Upper lobe of left lung (tissue), 4 donors: ENCODE measurements at regions not wholly inside any gene's neighbourhood (a gene's known extent, or its start where the extent isn't known, plus 50 kb on each side); places are given as distances from the start of the nearest gene placed in this dataset.

Experiments
- EP300 ChIP-seq, 4 donors: sonication (generic); formaldehyde crosslinking; IDR thresholded peaks; one replicate each; pipeline ENCODE4 v1.5.1; 2017; ENCODE audit warnings: antibody characterized with exemption in 4 of 4, control low read depth in 2 of 4
- POLR2A ChIP-seq, 4 donors: fragments of 450-650 bp; IDR thresholded peaks; one replicate each; pipeline ENCODE4 v1.5.1; 2016 to 2017; ENCODE audit warnings: antibody characterized with exemption in 4 of 4, mild to moderate bottlenecking in 2 of 4
- TF ChIP-seq, protein P1 (sequence below), 6 experiments: fragments of 450-650 bp in 4 of 6; fragments of 200-600 bp in 2 of 6; sonication (generic) in 2 of 6; IDR thresholded peaks; one replicate each; pipeline ENCODE4 v1.5.1; 2016 to 2019; ENCODE audit warnings: antibody characterized with exemption in 6 of 6

DNA sequence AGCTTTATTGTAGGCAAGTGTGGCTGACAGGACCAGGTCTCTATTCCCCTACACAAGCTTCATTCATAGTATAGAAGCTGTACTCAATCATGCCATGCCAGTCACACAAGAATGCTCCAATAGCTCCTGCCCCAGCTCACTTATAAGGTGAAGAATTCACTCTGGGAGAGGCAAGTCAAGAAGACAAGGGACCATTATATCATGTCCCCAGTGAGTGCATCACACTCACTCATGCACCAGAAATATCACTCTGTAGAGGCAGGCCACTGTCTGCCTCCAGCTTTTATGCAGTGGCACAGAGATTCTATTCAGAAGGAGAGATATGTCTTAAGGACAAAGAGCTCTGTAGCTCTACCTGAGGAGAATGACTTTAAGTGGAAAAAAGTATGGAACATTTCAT, 263.2 kb downstream of the GJA1 start:
- no peak for TF ChIP-seq POLR2A (IDR thresholded peaks at IDR 0.05)
- no peak for TF ChIP-seq EP300 (IDR thresholded peaks at IDR 0.05)
- TF ChIP-seq, protein P1, sequence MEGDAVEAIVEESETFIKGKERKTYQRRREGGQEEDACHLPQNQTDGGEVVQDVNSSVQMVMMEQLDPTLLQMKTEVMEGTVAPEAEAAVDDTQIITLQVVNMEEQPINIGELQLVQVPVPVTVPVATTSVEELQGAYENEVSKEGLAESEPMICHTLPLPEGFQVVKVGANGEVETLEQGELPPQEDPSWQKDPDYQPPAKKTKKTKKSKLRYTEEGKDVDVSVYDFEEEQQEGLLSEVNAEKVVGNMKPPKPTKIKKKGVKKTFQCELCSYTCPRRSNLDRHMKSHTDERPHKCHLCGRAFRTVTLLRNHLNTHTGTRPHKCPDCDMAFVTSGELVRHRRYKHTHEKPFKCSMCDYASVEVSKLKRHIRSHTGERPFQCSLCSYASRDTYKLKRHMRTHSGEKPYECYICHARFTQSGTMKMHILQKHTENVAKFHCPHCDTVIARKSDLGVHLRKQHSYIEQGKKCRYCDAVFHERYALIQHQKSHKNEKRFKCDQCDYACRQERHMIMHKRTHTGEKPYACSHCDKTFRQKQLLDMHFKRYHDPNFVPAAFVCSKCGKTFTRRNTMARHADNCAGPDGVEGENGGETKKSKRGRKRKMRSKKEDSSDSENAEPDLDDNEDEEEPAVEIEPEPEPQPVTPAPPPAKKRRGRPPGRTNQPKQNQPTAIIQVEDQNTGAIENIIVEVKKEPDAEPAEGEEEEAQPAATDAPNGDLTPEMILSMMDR (IDR thresholded peaks at IDR 0.05): no peak
